ENCODE measurements at regions not wholly inside any gene's neighbourhood (a gene's known extent, or its start where the extent isn't known, plus 50 kb on each side); places are given as distances from the start of the nearest gene placed in this dataset.

- H3K27ac ChIP-seq, result no peak overlapping the region
- H3K4me1 ChIP-seq, result no peaks in the 10 kb centered on the region
- no peaks in the 10 kb centered on the region for H3K9me3 ChIP-seq
- no peaks in the 10 kb centered on the region for H3K27me3 ChIP-seq
- no peak for TF ChIP-seq POLR2A (IDR thresholded peaks at IDR 0.05)
- TF ChIP-seq, protein P1, sequence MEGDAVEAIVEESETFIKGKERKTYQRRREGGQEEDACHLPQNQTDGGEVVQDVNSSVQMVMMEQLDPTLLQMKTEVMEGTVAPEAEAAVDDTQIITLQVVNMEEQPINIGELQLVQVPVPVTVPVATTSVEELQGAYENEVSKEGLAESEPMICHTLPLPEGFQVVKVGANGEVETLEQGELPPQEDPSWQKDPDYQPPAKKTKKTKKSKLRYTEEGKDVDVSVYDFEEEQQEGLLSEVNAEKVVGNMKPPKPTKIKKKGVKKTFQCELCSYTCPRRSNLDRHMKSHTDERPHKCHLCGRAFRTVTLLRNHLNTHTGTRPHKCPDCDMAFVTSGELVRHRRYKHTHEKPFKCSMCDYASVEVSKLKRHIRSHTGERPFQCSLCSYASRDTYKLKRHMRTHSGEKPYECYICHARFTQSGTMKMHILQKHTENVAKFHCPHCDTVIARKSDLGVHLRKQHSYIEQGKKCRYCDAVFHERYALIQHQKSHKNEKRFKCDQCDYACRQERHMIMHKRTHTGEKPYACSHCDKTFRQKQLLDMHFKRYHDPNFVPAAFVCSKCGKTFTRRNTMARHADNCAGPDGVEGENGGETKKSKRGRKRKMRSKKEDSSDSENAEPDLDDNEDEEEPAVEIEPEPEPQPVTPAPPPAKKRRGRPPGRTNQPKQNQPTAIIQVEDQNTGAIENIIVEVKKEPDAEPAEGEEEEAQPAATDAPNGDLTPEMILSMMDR (IDR thresholded peaks at IDR 0.05), result no peak
- no peaks in the 10 kb centered on the region for H3K36me3 ChIP-seq
- WGBS (ENCODE audit: insufficient coverage, low coverage, low lambda C conversion rate, missing lambda C conversion rate), result 25% methylated on average over 1 of the region's 1 CpG
- intact Hi-C loops (cut with DNase I), result no loop called here
- no peak for DNase-seq
- H3K4me3 ChIP-seq, result no peak overlapping the region
- ATAC-seq, result no peak
These were observed 109.2 kb upstream of the SHB start for GRCh38 chr9:38178237-38178636.

DNA sequence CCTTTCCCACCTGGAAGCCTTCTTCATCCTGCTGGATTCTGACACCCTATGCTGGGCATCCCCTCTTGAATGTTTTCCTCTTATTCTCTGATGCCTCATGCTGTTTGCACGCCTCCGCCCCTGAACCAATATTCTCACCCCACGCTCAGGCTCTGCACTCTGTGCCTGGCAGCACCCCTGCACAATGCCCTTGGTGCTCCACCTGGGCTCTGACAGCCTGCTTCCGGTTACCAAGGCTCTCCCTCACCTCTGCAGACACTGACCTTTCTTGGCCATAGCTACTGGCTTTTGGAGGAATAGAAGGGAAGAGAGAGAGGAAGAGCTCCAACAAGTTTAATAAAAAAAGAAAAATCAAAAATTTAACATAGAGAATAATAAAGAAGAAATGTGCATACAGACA is 108.7 kb upstream of the SHB start:
- no peaks in the 10 kb centered on the region for H3K36me3 ChIP-seq
- no peaks in the 10 kb centered on the region for H3K9me3 ChIP-seq
- H3K27ac ChIP-seq, result no peak overlapping the region
- H3K27me3 ChIP-seq, result no peaks in the 10 kb centered on the region
- WGBS (ENCODE audit: insufficient coverage, low coverage, low lambda C conversion rate, missing lambda C conversion rate), result 80% methylated on average over 4 of the region's 4 CpGs
- DNase-seq, result no peak
- no peak for TF ChIP-seq POLR2A (IDR thresholded peaks at IDR 0.05)
- TF ChIP-seq, protein P1 (IDR thresholded peaks at IDR 0.05), result no peak
- intact Hi-C loops (cut with DNase I), result no loop called here
- no peak for ATAC-seq
- no peak overlapping the region for H3K4me3 ChIP-seq
- H3K4me1 ChIP-seq, result no peaks in the 10 kb centered on the region

- intact Hi-C loops (cut with DNase I), result no loop called here
- H3K27ac ChIP-seq, result no peak overlapping the region
- ATAC-seq, result no peak
- H3K4me1 ChIP-seq, result no peaks in the 10 kb centered on the region
- no peaks in the 10 kb centered on the region for H3K36me3 ChIP-seq
- H3K27me3 ChIP-seq, result no peaks in the 10 kb centered on the region
- TF ChIP-seq, protein P1 (IDR thresholded peaks at IDR 0.05), result no peak
- TF ChIP-seq POLR2A (IDR thresholded peaks at IDR 0.05), result no peak
- WGBS (ENCODE audit: insufficient coverage, low coverage, low lambda C conversion rate, missing lambda C conversion rate), result 54% methylated on average over 1 of the region's 1 CpG
- DNase-seq, result no peak
- H3K4me3 ChIP-seq, result no peak overlapping the region
- no peaks in the 10 kb centered on the region for H3K9me3 ChIP-seq
These were observed 107.2 kb upstream of the SHB start for GRCh38 chr9:38176251-38176650.

- 97% methylated on average over 3 of the region's 3 CpGs for WGBS (ENCODE audit: insufficient coverage, low coverage, low lambda C conversion rate, missing lambda C conversion rate)
- intact Hi-C loops (cut with DNase I), result no loop called here
These were observed 106.4 kb upstream of the SHB start for GRCh38 chr9:38175423-38175822.

More at GRCh38 chr9:38175423-38175822, 106.4 kb upstream of the SHB start:
- Histone ChIP-seq H3K4me3 (no peak overlapping the region), H3K9me3 (no peaks in the 10 kb centered on the region), H3K36me3 (no peaks in the 10 kb centered on the region), H3K27ac (no peak overlapping the region), H3K4me1 (no peaks in the 10 kb centered on the region), H3K27me3 (no peaks in the 10 kb centered on the region)
- no peak for DNase-seq
- no peak for ATAC-seq
- TF ChIP-seq, protein P1 (IDR thresholded peaks at IDR 0.05), result no peak
- no peak for TF ChIP-seq POLR2A (IDR thresholded peaks at IDR 0.05)

Data from right lobe of liver (tissue), 6 donors.